Caco-2 (cell line): ENCODE measurements at regions not wholly inside any gene's neighbourhood (a gene's known extent, or its start where the extent isn't known, plus 50 kb on each side); places are given as distances from the start of the nearest gene placed in this dataset.

ENCODE experiments used
- BruUV-seq: library from RNA; stranded (reverse); fragments of 400-500 nt; replicated peaks from 2 replicates; lab custom pipeline; 2021; lab: Mats Ljungman, UMichigan
- CTCF ChIA-PET: fragments of 300-600 bp; sonication (Branson Sonifier 250); formaldehyde crosslinking; loops from one replicate; lab custom pipeline; 2022; ENCODE audit warnings: antibody characterized with exemption; lab: Charles Lee
- POLR2A ChIA-PET: fragments of 300-600 bp; sonication (Branson Sonifier 250); formaldehyde crosslinking; loops from one replicate; lab custom pipeline; 2022; ENCODE audit warnings: antibody characterized with exemption; lab: Charles Lee
- DNase-seq, 2 experiments: peaks; one replicate each; pipeline versions ENCODE4 v3.0.0 to v3.0.0-alpha.2; 2020 to 2022
- H3K27me3 ChIP-seq: replicated peaks from 2 replicates; pipeline ENCODE4 v1.6.0; 2011; ENCODE audit warnings: low read length; ENCODE audit not compliant: control insufficient read depth, insufficient read depth
- H3K36me3 ChIP-seq: 2 replicates; pipeline ENCODE4 v1.5.1; 2011; ENCODE audit warnings: low read length; ENCODE audit not compliant: control insufficient read depth, insufficient read depth
- H3K4me1 ChIP-seq: fragments of 250-450 bp; sonication (Bioruptor Pico); 2 replicates; pipeline ENCODE4 v1.5.1; 2020; ENCODE audit warnings: mild to moderate bottlenecking
- H3K4me3 ChIP-seq: 2 replicates; pipeline ENCODE4 v1.5.1; 2011; ENCODE audit warnings: low read depth, mild to moderate bottlenecking, control low read depth, low read length
- H3K9me3 ChIP-seq: fragments of 250-450 bp; sonication (Bioruptor Pico); 2 replicates; pipeline ENCODE4 v1.5.1; 2020; ENCODE audit warnings: mild to moderate bottlenecking, moderate library complexity
- H3K27ac Mint-ChIP-seq: one replicate; pipeline ENCODE4 v1.8.0; 2022; ENCODE audit warnings: mixed read lengths; ENCODE audit not compliant: unreplicated experiment
- H3K27me3 Mint-ChIP-seq: one replicate; pipeline ENCODE4 v1.8.0; 2022; ENCODE audit warnings: mixed read lengths; ENCODE audit not compliant: insufficient read depth, unreplicated experiment
- H3K36me3 Mint-ChIP-seq: one replicate; pipeline ENCODE4 v1.8.0; 2022; ENCODE audit warnings: mild to moderate bottlenecking, mixed read lengths; ENCODE audit not compliant: insufficient read depth, unreplicated experiment
- H3K4me1 Mint-ChIP-seq: one replicate; pipeline ENCODE4 v1.8.0; 2022; ENCODE audit warnings: low read depth, mixed read lengths; ENCODE audit not compliant: unreplicated experiment
- H3K4me3 Mint-ChIP-seq: one replicate; pipeline ENCODE4 v1.8.0; 2022; ENCODE audit warnings: mild to moderate bottlenecking, moderate library complexity, mixed read lengths; ENCODE audit not compliant: unreplicated experiment
- H3K9me3 Mint-ChIP-seq: one replicate; pipeline ENCODE4 v1.8.0; 2022; ENCODE audit warnings: mixed read lengths; ENCODE audit not compliant: unreplicated experiment
- CTCF ChIP-seq, 2 experiments: fragments of 200-600 bp in 1 of 2; IDR thresholded peaks; 1 replicate in 1 of 2; 2 replicates in 1 of 2; pipeline versions ENCODE4 v1.5.1 to v1.8.0; 2011 to 2022; ENCODE audit warnings: antibody characterized with exemption in 1 of 2, control low read depth in 1 of 2, inconsistent platforms in 1 of 2, low read depth in 1 of 2, low read length in 1 of 2, mild to moderate bottlenecking in 1 of 2, moderate library complexity in 1 of 2; ENCODE audit not compliant: insufficient read depth in 1 of 2, severe bottlenecking in 1 of 2, unreplicated experiment in 1 of 2
- intact Hi-C: fragments of 100-400 bp; cut with micrococcal nuclease; formaldehyde crosslinking; loops from one replicate; pipeline ENCODE4 v1.10.0; 2022; ENCODE audit not compliant: unreplicated experiment

DNA sequence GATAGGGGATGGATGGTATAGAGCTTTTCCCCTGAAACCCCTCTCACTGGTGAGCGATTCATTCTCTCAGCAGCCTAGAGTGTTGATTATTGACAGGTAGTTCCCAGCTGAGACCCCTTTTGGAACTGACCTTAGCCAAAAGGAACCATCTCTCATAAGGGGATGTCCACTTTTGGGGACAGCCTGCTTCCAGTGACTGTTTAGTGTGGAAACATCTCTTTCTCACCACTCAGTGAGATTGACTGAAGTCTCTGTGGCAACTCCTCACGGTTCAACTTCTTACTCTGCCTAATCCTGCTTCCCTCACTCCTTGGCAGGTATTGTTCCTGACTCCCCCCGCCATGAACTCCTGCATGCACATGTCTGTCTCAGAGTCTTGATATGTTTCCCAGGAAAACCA, 529.2 kb upstream of the ATP2B1 start:
- H3K27me3 ChIP-seq: no peaks in the 10 kb centered on the region
- no peaks in the 10 kb centered on the region for H3K4me1 ChIP-seq
- no peak overlapping the region for H3K27ac Mint-ChIP-seq
- BruUV-seq: no TSS peak
- ChIA-PET CTCF (no interaction called here), POLR2A (no interaction called here)
- intact Hi-C loops: no loop called here
- TF ChIP-seq CTCF (IDR thresholded peaks at IDR 0.05; ENCODE audit: insufficient read depth in 1 of 2, low read depth in 1 of 2, low read length in 1 of 2, severe bottlenecking in 1 of 2, unreplicated experiment in 1 of 2): no peak
- H3K27me3 Mint-ChIP-seq: no peaks in the 10 kb centered on the region
- H3K4me1 Mint-ChIP-seq: peaks cover 11% of the 10 kb centered on the region
- no peak overlapping the region for H3K4me3 ChIP-seq
- H3K9me3 ChIP-seq: no peaks in the 10 kb centered on the region
- no peak overlapping the region for H3K4me3 Mint-ChIP-seq
- H3K9me3 Mint-ChIP-seq: peaks cover 22% of the 10 kb centered on the region
- no peaks in the 10 kb centered on the region for H3K36me3 Mint-ChIP-seq
- no peaks in the 10 kb centered on the region for H3K36me3 ChIP-seq
- DNase-seq: no peak

DNA sequence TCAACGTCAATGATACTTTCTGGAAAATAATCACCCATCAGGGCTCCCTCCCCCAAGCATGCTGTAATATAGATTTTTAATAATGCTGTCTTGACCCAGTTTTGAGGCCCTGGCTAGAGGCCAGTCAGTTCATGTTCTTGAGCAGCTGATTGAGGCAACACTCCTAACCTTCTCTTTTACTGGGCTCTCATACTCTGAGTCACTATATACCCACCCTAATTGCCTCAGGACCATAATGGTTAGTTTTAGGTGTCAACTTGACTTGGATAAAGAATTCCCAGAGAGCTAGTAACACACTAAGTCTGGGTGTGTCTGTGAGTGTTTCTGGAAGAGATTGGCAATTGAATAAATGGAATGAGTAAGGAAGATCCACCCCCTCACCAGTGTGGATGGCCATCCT, 527.0 kb upstream of the ATP2B1 start:
- BruUV-seq: no TSS peak
- intact Hi-C loops: no loop called here
- Mint-ChIP-seq H3K9me3 (peaks cover 22% of the 10 kb centered on the region), H3K4me1 (peaks cover 11% of the 10 kb centered on the region), H3K4me3 (no peak overlapping the region), H3K36me3 (no peaks in the 10 kb centered on the region), H3K27ac (no peak overlapping the region), H3K27me3 (no peaks in the 10 kb centered on the region)
- ChIA-PET CTCF (no interaction called here), POLR2A (no interaction called here)
- no peaks in the 10 kb centered on the region for H3K4me1 ChIP-seq
- TF ChIP-seq CTCF (IDR thresholded peaks at IDR 0.05; ENCODE audit: insufficient read depth in 1 of 2, low read depth in 1 of 2, low read length in 1 of 2, severe bottlenecking in 1 of 2, unreplicated experiment in 1 of 2): no peak
- H3K9me3 ChIP-seq: no peaks in the 10 kb centered on the region
- no peaks in the 10 kb centered on the region for H3K36me3 ChIP-seq
- no peaks in the 10 kb centered on the region for H3K27me3 ChIP-seq
- no peak overlapping the region for H3K4me3 ChIP-seq
- DNase-seq: no peak

GRCh38 chr12:90234472-90234871, 525.8 kb upstream of the ATP2B1 start:
- H3K9me3 ChIP-seq: no peaks in the 10 kb centered on the region
- no peak for DNase-seq
- H3K27me3 ChIP-seq: no peaks in the 10 kb centered on the region
- H3K4me3 ChIP-seq: no peak overlapping the region
- Mint-ChIP-seq H3K27ac (peak overlapping the region; percentile 69), H3K4me1 (peaks cover 11% of the 10 kb centered on the region), H3K9me3 (peaks cover 22% of the 10 kb centered on the region), H3K4me3 (no peak overlapping the region), H3K36me3 (no peaks in the 10 kb centered on the region), H3K27me3 (no peaks in the 10 kb centered on the region)
- CTCF ChIA-PET: no interaction called here
- no peaks in the 10 kb centered on the region for H3K36me3 ChIP-seq
- H3K4me1 ChIP-seq: peaks cover 4% of the 10 kb centered on the region
- intact Hi-C loops: no loop called here
- POLR2A ChIA-PET: no interaction called here
- TF ChIP-seq CTCF (IDR thresholded peaks at IDR 0.05; ENCODE audit: insufficient read depth in 1 of 2, low read depth in 1 of 2, low read length in 1 of 2, severe bottlenecking in 1 of 2, unreplicated experiment in 1 of 2): no peak
- BruUV-seq: no TSS peak
